NCI-H1048 (cell line): ENCODE measurements at regions not wholly inside any gene's neighbourhood (a gene's known extent, or its start where the extent isn't known, plus 50 kb on each side); places are given as distances from the start of the nearest gene placed in this dataset.

Source experiments
- DNase-seq: peaks from one replicate; lab custom pipeline; 2025; lab: John Stamatoyannopoulos, UW

DNA sequence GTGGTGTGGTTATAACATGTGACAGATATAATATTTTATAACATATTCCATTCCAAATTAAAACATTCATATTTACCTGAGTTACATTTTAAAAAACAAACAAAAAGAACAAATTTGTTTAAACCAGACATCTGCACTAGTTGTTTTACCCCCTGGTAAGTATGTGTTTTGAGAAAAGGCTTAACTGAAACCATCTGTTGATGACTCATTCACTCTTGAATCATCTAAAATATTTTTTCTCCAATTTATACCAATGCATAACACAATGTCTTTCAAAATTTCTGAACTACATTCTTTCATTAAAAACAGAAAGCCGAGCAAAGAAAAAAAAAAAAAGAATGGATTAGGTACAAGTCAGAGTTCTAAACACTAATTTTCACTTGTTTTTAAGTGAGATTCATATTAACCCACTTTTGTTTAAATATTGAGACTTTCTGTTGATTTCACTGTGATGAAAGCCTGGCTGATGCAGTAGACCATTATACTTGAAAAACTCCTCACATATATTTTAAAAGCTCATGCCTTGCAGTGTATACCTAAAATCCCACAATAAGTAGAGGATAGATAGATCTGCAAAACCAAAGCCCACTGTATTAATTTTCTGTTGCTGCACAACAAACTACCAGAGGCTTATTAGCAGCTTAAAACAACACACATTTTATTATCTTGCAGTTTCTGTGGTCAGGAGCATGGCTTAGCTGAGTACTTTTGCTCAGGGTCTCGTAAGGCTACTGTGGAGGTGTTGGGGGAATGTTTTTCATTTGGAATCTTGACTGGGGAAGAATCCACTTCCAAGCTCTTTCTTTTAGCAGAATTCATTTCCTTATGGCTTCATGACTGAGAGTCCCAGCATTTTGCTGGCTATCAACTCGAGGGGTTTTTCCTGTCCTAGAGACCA is 221.5 kb downstream of the PCDH18 start:
- no peak for DNase-seq

DNA sequence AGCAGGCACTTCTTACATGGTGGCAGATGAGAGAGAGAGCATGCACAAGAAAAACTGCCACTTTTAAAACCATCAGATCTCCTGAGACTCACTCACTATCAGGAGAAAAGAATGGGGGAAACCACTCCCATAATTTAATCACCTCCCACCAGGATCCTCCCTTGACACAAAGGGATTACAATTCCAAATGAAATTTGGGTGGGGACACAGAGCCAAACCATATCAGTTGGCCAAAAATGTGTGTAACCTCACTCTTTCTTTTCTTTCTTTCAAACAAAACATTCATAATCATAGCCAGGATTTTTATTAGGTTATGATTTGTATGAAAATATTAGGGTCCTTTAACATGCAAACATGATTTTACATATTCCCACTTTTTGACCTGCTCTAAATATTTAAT is 222.1 kb downstream of the PCDH18 start:
- DNase-seq, result no peak

DNA sequence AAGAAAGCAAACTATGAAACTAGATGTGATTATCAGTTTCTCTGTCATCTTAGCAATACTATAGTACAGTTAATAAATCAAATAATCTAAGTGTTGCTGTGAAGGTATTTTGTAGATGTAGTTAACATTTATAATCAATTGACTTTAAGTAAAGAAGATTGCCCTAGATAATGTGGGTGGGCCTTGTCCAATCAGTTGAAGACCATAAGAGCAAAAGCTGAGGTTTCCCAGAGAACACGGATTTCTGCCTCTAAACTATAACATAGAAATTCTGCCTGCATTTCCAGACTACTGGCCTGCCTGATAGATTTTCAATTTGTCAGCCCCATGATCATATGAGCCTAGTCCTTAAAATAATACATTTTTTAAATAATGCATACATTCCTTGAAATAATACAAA is 222.9 kb downstream of the PCDH18 start:
- DNase-seq, result no peak

DNA sequence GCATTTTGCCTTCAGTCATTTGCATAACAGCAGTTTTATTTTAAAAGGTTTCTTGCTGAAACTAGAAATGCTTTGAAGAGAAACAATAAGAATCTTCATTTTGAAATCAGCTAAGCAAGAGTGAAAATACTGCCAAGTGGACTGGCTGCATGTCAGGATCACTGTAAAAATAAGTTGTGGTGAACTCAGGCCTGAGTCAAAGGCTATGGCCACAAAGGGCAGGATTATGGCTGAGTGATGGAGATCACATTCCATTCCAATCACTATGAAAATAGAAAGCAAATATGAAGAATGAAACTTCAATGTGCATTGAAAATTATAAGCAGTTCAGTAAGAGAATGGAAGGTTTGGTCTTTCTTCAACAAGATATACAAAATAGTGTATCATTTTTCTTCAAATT is 224.5 kb downstream of the PCDH18 start:
- no peak for DNase-seq

DNA sequence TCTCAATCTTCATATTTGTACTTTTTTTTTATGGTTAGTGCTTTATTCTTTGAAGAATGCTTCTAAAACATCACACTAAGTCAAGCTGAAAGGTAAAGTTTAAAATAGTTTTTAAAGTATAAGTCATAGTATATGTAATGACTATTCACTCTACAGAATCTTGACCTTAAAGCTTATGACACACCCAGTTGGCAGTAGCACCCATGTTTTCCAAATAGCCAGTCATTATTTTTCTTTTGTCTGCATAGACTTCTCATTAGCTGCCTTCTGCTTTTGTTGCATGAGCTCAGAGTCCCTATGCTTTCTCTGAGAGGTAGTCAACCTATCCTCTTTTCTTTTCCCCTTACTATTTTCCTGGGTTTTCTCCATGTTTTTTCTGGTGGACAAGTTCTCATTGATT is 231.5 kb downstream of the PCDH18 start:
- no peak for DNase-seq

DNA sequence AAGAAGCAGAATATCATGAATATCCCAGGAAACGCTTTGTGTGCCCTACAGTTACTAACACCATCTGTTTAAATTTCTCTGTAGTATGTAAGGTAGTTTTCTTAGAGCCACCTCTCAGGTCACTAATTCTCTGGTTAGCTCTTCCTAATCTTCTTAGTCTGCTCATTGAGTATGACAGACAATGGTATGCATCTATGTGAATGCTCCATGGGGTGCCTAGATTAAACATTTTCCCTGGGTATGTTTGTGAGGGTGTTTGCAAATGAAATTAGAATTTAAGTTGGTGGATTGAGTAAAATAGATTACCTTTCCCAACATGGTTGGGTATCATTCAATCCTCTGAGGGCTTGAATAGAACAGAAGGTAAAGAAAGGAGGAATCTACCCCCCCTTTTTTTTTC is 233.0 kb downstream of the PCDH18 start:
- DNase-seq, result no peak

DNA sequence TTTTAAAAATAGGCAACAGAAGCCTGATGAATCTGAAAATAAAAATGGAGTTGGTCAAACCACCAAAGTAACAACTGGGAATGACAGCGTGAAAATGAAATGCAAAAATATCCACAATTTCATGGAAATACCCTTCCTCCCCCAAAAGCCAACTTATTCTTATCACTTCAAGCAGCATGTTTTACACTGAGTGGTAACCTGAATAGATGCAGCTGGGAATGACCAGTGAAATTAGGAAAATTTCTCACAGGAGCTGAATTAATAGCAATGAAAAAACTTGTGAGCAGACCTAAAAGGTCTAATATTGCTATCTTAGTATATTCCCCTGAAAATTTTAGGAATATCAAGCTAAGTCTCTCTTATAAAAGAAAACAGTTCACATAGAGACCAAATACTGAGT is 239.0 kb downstream of the PCDH18 start:
- no peak for DNase-seq

DNA sequence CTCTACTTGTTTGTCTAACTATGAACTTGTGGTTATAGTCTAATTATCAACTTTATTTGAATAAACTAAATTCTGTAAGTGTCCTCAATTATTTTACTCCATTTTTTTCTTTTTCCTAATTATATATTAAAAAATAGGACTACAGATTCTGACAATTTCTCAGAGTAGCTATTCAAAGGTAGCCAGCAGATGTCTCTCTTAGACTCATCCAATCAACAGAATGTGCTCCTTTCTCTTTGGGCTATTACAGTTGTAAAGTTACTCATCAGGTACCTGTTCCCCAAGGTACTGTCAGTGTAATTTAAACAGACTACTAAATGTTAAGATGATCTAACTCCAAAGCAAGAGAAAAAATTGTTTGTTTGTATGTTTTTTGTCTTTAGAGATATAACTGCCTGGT is 248.6 kb downstream of the PCDH18 start:
- no peak for DNase-seq

DNA sequence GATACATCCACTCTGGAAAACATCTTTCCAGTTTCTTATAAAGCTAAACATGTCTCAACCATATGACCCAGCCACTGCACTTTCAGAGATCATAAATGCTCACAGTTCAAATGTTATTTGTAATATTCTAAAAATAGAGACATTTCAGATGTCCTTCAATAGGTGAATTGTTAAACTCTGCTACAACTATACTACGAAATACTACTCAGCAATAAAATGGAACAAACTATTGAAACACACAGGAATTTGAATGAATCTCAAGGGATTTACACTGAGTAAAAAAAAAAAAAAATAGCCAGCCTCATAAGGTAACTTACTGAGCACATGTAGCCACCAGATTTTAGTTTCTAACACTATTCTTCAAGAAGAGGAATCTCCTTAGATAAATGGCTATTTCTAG is 253.9 kb downstream of the PCDH18 start:
- no peak for DNase-seq

DNA sequence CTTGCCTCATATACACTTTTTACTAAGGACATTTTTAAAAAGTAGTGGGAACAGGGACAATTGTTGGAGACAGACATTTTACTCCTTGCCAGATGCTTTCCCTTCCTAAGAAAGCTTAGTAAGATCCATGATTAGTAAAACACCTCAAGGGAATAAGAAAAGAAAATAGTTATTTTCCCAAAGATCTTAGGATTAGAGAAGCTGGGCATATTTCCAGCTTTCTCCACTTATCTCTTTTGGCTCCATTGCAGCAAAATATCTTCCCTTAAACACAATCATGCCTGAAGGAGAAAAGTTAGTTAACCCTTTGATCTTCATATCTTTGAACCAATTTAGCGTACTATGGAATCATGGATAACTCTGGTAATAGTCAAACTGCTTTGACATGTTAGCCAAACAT is 257.9 kb downstream of the PCDH18 start:
- DNase-seq, result no peak

DNA sequence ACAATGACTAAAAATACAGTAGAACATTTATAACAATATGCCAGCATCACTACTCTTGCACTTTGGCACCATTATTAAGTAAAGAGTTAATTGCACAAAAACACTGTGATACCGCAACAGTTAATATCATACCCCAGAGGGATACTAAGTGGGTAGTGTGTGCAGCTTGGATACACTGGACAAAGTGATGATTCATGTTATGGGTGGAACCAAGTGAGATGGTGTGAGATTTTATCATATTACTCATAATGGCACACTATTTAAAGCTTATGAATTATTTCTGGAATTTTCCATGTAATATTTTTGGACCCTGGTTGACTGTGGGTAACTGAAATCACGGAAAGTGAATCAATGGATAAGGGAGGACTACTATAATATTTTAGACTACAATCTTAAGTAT is 265.3 kb downstream of the PCDH18 start:
- DNase-seq, result no peak

DNA sequence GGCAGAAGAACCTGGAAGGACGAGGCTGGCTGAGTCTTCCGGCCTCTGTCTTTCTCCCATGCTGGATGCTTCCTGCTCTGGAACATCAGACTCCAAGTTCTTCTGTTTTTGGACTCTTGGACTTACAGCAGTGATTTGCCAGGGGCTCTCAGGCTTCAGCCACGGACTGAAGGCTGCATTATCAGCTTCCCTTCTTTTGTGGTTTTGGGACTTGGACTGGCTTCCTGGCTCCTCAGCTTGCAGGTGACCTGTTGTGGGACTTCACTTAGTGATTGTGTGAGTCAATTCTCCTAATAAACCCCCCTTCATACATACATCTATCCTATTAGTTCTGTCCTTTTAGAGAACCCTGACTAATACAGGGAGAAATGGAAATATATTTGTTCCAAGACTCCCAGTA is 265.8 kb downstream of the PCDH18 start:
- DNase-seq, result no peak

DNA sequence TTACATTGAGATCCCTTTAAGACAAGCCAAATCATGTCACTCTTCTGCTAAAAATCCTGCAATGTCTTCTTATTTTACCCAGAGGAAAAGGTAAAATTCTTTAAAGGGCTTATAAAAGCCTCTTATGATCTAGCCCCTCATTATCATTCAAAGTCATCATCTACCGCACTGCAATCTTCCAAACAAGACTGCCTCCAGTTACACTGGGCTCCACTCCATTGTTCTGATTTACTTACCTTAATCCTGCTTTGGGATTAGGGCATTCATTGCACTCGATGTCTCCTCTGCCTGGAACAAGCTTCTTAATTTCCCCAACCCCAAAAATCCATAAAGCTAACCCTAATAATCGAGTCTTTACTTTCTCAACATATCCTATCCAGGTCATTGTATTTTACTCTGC is 269.1 kb downstream of the PCDH18 start:
- no peak for DNase-seq

DNA sequence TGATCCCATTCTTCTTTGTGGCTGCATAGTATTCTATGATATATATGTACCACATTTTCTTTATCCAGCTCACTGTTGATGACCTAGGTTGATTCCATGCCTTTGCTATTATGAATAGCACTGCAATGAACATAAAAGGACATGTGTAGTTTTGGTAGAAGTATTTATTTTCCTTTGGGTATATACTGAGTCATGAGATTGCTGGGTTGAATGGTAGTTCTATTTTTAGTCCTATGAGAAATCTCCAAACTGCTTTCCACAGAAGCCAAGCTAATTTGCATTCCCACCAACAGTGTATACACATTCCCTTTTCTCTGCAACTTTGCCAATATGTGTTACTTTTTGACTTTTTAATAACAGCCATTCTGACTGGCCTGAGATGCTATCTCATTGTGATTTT is 278.3 kb downstream of the PCDH18 start:
- no peak for DNase-seq

DNA sequence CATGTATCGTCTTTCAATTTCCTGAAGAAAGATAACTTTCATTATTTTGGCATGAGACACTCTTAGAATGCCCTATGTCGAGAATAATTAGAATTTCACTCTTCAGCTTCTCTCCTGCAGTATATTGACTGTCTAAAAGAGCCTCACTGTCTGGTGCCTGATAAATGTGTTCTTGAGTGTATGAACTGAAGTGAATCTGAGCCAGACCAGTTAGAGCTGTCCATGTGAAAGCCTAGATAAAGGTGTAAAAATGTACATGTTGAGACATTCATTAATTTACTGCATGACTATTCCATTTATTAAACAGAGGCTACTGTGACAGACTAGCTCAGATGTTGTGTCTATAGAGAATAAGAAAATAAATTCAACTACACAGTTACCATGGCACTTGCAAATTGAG is 283.2 kb downstream of the PCDH18 start:
- DNase-seq, result no peak

DNA sequence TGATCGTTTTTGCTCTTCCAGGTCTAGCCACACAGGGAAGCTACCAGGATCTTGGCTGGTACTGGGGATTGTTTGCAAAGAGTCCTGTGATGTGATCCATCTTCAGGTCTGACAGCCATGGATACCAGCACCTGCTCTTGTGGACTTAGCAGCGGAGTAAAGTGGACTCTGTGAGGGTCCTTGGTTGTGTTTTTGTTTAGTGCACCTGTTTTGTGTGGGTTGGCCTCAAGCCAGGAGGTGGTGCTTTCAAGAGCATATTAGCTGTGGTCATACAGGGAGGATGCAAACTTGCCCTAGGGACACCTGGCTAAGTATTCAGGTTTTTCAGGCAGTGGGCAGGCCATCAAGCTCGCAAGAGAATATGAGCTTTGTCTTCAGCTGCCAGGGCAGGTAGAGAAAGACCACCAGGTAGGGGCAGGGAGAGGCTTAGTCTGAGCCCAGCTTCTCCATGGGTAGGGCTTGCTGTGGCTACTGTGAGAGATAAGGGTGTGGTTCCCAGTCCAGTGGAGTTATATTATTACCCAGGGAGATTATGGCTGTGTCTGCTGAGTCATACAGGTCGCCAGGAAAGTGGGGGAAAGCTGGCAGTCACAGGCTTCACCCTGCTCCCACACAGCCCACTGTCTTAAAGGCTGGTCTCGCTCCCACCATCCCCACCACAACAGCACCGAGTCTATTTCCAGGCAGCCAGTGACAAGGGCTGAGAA is 293.7 kb downstream of the PCDH18 start:
- no peak for DNase-seq

DNA sequence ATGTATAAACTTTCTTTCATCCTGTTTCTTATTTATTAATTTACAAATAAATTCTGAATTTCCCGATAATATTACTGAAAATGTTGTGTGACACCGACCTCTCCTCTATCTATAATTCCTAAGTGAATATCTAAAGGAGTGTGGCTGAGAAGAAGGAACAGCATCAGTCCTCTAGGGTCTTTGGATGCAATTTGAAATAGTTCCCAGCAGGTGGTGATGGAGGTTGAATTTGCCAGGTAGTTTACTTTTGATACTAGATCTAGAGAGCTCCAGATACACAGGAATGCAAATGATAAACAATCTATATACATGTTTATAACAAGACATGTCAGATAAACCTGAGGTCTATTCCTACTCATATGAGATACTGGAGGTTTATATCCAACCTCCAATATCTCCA is 305.4 kb downstream of the PCDH18 start:
- peak; percentile 19 for DNase-seq

DNA sequence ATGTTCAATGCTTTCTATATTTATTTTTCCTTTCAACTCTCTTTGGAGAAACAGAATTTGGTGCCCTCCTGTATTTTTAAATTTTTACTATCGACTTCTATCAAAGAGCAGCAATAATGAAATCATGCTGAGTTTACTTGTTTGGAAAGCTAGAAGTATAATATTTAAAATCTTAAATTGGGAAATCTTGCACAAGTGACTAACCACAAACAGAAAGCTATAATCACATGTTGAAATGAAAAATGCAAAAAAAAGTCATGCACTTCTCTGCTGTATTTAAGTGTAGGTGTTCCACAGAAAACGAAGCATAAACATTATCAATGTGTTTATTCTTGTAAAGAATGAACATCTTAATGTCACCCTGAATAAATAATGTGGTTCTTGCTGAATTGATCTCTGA is 306.1 kb downstream of the PCDH18 start:
- no peak for DNase-seq

DNA sequence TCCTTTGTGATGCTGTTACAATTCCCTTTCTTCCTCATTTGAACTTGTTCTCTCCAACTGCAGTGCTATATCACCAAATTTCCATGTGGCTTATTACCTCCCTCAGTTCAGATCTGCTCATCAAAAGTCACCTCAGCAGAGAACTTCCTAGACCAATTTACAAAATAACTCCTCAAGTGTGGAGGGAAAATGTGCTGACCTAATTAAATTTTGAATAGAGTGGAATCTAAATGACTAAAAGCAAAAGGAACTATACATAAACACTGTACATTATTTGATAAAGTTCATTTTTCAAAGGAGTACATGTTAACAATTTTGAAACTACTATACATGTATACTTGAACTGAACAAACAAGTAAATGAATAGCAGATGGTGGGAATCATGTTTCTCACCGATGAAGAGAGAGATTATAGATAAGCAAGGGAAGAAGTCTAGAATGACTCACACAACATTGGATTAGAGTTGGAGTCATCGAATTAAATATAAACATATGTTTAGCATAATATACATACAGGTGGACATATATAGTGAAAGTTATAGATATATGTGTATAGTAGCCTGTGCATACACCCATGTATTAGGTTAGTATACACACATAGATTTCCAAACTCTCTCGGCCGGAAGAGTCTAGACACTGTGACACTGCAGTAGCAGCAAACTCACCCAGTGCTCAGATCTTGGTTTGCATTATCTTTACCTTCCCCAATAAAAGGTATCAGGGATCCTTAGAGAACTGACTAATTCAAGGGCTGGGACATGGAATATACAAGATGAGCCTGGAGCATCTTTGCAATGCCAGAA is 318.7 kb downstream of the PCDH18 start:
- no peak for DNase-seq

DNA sequence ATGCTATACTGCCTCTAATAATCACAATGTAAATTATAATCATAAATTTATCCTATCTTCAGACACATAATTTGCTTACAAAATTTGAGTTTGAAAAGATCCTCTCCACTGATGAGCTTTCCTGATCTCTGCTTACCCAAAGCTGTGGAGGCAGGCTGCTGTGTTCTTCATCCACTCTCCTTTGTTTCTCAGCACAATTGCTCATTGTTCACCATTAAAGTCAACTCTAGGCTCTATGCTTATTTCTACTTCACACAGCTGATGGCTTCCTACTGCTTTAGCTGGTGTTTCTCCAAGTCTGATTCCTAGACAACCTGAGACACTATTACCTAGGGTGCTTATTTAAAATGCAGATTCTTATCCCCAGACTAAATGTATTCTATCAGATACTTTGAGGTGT is 319.7 kb downstream of the PCDH18 start:
- DNase-seq, result no peak

DNA sequence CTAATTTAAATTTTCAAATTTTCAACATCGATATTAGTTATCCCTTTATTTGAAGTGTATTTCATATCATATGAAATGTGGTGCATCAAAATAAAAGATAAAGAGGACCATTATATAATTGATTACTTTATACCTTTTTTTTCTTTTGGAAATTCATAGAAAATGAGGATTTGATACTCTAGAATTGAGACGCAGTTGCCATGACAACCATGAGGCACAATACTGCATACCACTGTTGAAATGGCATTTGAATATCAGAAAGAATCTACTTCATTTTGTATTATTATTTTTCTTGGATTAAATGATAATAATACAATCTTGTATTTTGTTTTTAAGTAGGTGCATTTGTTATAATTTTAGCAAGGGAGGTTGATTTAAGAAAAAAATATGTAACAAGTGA is 323.1 kb downstream of the PCDH18 start:
- DNase-seq, result no peak

DNA sequence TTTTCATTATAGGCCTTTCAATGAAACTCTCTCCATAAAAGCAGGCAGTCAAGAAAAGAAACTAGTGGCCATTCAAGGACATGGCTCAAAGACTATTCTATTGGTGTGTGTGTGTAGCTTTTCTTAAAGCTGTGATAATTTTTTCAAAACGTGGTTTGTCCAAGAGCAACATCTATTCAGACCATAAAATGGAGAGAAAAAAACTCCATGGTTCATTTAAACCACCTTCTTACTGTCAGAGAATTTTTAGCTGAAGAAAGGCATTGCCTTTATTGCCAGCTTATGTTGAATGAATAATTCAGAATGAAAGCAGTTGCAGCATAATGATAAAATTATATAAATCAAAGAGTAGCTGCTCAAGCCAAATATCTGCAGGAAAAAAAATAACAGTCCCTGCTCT is 325.5 kb downstream of the PCDH18 start:
- no peak for DNase-seq

DNA sequence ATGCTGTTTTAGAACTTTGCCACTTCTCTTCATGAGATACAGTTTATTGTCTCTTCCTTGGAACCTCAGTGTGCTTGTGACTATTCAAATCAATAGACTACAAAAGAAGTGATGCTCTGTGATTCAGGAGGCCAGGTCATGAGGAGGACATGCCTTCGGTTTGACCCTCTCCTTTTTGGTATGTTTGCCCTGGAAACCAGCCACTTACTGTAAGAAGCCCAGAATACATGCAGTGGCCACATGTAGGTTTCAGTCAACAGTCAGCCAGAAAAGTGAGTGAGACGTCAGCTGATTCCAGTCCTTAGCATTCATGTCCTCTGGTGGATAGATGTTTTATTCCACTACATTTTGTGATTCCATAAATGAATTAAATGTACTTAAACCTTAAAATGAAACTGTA is 328.7 kb downstream of the PCDH18 start:
- no peak for DNase-seq
